NCI-H69 (cell line): ENCODE measurements at regions not wholly inside any gene's neighbourhood (a gene's known extent, or its start where the extent isn't known, plus 50 kb on each side); places are given as distances from the start of the nearest gene placed in this dataset.

Experiments used
- DNase-seq: peaks from one replicate; lab custom pipeline; 2025; lab: John Stamatoyannopoulos, UW

DNA sequence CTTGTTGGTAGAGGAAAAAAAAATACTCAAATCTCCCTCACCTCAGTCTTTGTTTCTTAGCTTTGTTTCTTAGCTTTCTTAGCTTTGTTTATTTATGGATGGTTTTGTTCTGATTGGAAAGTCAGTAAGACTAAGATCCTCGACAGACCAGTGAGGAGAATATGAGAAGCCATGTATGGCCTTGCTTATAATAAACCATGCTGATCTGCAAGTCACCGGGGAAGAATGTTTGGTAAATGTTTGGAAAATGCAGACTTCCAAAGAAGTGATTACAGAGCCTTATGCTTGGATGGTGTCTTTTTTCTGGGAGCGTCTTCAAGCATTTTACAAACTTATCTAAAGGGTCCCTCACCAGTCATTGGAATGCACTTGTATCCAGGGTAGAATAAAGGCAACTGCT, 90.1 kb upstream of the NOCT start:
- no peak for DNase-seq

DNA sequence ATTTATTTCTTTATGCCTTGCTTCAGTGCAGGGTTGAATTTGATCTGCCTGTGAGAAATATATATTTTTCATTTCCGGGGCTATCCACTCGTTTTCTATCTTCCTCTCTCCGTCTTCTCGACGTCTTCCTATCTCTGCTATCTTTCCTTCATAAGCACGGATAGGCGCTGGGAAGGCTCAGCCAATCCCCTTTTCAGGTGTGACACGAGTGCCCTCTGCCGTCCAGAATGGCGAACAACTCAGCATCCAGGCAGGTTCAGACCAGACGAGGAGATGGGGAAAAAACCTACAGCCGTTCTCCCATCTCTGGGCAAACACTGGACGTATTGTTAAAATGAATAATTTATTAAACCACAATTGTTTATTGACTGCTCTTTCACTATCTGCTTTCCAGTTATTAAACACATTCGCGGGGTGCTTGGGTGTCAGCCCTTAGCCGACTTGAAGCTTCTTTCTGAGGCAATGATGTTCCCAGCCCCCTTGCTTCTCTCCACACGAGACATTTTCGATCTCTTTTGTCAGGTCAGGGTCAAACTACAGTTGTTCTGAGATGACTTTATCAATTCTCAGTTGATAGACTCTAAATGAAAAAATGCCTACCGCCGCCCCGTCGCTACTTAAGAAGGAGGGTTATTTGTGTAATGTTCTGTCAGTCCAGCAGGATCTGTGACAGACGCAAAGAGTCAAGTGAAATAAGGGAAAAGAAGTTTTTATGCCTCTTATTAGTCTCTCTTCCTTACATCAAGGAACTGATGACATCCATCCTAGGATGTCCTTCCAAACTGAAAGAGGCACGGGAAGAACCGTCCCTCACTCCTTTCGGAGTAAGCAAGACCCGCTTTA, 96.3 kb upstream of the NOCT start:
- DNase-seq = peak; percentile 86

DNA sequence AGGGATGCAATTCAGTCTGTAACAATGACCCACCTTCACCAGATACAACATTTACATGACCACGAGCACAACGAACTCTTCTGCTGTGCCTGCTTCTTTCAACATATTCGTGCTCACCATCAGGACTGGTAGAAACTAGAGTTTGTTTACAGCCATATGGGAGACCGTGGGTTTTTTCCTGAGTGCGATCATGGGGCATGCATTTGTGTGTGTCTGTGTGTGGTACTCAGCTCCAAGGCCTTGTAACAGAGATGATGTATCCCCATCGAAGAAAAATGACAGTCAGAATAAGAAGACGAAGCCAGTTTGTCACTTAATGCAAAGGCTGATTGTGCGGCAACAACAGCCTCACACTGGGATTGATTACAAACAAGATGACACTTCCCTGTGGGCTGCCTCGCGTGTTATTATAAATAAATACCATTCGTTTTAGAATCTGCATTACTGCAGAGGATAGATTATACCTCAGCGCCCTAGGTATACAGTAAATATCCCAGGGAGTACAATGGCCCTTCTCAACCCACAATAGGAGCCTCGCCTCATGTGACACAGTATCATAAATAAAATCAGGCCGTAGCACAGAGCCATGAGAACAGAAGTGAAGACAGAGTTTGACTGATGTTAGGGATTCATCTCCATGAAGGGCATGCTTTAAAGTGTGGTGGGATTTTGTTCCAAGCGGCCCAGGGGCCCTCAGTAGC, 97.3 kb upstream of the NOCT start:
- peak; percentile 32 for DNase-seq

GRCh38 chr4:138916763-138917162, 98.8 kb upstream of the NOCT start:
- no peak for DNase-seq

DNA sequence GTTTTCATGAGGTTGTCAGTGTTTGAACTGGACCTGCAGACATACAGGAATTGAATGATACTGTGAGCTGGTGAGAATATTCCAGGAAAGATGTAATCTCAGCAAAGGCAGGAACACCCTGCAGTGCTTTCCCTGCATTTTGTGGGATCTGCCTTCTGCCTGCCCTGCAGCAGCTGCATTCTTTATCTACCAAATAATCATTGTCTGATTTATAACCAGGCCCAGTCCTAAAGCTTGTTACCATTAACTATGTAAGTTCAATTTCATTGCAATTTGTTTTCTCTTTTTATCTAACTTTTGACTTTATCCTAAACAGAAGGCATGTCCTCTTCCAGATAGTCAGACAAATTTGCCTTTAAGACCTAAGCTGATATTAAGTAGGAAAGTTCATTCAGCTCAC, 99.8 kb upstream of the NOCT start:
- DNase-seq = no peak

GRCh38 chr4:138912704-138913340, 102.8 kb upstream of the NOCT start:
- DNase-seq = peak; percentile 43

DNA sequence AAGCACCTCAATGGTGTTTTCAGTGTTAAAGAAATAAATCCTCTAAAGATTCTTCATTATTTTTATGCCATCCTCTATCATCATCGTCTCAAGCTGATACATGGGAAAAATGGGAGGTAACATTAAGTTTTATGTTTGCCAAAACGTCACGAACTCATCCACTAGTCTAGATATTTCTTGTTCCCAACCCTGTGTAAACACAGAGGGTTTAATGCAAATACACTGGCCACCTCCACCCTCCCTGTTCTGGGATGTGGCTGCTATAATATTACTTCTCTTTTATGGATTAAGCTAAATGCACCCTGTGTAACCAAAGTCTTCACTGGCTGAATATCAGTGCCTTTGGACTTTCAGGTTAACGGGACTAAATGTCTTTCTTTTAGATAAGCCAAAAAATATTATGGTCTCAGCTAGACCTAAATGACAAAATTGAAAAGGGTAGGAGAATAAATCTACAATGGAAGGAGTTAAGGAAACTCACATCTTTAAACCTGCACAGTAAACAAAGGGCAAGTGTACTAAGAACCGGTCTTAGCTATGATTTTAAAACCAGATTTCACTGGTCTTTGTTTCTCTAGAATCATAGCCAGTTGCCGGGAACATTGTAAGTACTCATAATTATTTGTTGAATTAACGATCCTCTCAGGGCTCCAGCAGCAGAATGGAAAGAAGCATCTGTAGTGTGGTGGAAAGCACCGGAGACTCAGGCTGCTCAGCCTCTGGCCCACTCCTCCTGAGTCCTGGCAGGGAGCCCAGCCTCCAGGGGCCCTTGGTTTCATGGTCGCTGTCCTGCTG, 103.5 kb upstream of the NOCT start:
- DNase-seq = peak; percentile 92

GRCh38 chr4:138910914-138911336, 104.7 kb upstream of the NOCT start:
- DNase-seq = peak; percentile 95

DNA sequence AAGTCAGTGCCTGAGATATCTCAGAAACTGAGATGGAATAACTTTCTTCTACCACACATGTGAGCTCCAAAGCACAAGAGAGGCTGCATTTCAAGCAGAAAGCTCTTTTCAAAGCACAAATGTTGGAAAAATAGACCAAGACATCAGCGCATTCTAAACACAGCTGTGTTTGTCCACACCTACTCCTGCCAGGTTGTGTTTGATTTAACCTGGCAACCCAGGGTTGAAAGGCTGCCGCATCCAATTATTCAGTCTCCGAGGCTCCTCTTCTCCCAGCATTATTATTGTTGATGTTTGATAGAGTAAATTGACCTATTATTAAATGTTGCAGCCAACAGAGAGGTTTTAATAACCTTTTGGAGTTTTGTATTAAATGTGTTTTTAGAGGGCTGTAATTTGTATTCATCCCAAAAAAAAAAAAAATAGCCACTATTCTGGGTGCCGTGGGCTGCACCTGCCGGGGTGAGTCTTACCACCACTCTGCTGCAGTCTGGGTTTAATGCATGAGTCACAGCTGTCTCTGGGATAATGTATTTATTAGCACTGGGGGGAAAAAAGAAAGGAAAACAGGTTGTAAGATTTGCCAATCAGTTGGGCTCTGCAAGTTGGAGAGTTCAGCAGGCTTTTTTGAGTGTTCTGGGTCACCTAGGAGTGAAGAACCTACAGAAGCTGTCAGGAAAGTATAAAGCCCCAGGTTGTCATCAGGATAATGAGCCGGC, 105.2 kb upstream of the NOCT start:
- DNase-seq = peak; percentile 91

GRCh38 chr4:138909587-138909986, 106.0 kb upstream of the NOCT start:
- DNase-seq = peak; percentile 57

DNA sequence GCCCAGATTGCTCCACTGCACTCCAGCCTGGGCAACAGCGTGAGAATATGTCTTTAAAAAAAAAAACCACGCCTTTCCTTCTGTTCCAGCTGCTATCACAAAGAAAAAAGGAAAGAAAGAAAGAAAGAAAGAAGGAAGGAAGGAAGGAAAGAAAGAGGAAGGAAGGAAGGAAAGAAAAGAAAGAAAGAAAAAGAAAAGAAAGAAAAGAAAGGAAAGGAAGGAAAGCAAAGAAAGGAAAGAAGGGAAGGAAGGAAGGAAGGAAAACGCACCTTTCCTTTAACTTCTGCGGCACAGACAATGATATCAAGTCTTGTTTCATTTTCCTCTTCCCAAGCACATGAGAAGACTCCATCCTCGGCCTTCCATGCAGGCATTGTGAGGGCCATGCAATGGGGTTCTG, 107.4 kb upstream of the NOCT start:
- DNase-seq = no peak

DNA sequence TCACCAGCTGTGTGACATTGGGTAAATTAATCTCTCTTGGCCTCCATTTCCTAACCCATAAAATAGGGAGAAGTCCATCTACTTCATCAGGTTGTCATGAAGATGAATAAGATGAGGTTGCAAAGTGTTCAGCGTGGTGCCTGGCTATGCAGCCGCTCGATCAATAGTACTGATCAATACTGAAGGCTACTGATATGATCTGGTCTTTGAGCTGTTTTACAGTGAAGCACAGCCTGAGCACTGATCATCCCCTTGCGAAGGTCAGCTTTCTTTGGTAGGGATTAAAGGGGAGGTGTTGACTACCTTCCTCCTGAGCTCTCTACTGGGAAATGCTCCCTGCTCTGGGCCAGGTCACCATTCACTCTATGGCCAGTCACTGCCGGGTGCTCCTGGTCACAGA, 108.4 kb upstream of the NOCT start:
- DNase-seq = no peak

GRCh38 chr4:138904793-138905192, 110.8 kb upstream of the NOCT start:
- no peak for DNase-seq

- no peak for DNase-seq
Observed at GRCh38 chr4:138903185-138903584, 112.4 kb upstream of the NOCT start.

GRCh38 chr4:138902705-138903104, 112.9 kb upstream of the NOCT start:
- no peak for DNase-seq

- DNase-seq = no peak
Observed at GRCh38 chr4:138901177-138901576, 114.4 kb upstream of the NOCT start.

GRCh38 chr4:138899999-138900398, 115.6 kb upstream of the NOCT start:
- DNase-seq = no peak

DNA sequence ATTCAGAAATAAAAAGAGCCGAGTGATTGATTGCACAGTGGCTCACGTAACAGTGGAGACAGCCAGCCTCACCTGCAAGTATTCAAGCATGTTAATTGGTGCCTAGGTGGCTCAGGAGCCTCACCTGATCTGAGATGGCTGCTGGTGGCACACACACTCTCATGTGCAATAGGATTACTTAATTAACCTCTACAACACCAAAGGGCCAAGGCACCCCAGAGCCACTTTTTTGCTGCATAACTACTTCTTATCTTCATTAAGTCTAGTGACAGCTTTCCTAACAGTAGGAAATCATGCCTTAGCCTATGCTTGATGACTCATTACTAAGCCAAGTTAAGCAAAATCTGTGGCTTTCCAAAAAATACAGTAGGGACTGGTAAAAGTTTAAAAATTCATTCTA, 117.3 kb upstream of the NOCT start:
- DNase-seq = peak; percentile 77

DNA sequence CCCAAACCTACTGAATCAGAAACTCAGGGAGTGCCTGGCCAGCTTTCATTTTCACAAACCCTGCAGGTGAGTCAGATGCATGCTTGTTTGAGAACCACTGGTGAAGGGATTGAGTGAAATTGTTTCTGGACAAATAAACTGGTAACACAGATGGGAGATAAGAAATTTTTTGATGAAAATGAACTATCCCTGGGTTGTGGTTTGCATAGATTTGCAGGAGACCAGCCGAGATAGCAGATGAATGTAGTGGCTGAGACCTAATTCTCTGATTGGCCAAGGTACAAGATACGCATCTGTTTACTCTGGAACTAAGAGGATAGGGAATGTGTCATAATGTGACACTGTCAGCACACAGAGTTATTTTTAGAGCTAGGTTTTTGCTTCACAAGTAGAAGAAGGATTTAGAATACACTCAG, 117.8 kb upstream of the NOCT start:
- peak; percentile 68 for DNase-seq

DNA sequence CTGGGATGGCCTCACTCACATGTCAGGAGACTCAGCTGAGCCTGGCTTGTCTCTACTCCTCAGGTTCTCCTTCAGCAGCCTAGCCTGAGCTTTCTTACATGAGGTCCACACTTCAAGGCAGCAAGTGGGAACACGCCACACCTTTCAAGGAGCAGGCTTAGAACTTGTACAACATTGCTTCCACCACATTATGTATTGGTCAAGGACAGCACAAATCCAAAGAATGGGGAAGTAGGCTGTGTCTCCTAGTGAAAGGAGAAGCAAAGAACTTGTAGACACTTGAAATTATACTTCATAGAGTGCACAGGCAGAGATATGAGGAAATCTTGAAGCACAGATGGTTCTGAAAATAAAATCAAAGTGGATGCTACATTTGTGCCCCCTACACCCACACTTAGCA, 120.9 kb upstream of the NOCT start:
- DNase-seq = no peak

GRCh38 chr4:138894011-138894410, 121.6 kb upstream of the NOCT start:
- DNase-seq = no peak
